22Rv1 (cell line): ENCODE measurements at regions not wholly inside any gene's neighbourhood (a gene's known extent, or its start where the extent isn't known, plus 50 kb on each side); places are given as distances from the start of the nearest gene placed in this dataset.

ENCODE experiments used
- CTCF ChIP-seq: fragments of 450-650 bp; IDR thresholded peaks from 2 replicates; pipeline ENCODE4 v1.5.1; 2017; ENCODE audit warnings: mild to moderate bottlenecking
- ZFX ChIP-seq: fragments of 450-650 bp; IDR thresholded peaks from 2 replicates; pipeline ENCODE4 v1.6.1; 2017; ENCODE audit warnings: antibody characterized with exemption, borderline replicate concordance

- TF ChIP-seq CTCF (no peak), ZFX (no peak)
Measured at GRCh38 chr9:87198716-87199115, 251.4 kb upstream of the GAS1 start.
